SK-N-MC (cell line): ENCODE measurements at regions not wholly inside any gene's neighbourhood (a gene's known extent, or its start where the extent isn't known, plus 50 kb on each side); places are given as distances from the start of the nearest gene placed in this dataset.

ENCODE experiments used
- EZH2 ChIP-seq: fragments of 200-600 bp; sonication (generic); IDR thresholded peaks from one replicate; pipeline ENCODE4 v1.6.1; 2017; ENCODE audit warnings: antibody characterized with exemption
- FOXP2 ChIP-seq: optimal IDR thresholded peaks from 2 replicates; pipeline ENCODE3; 2011; ENCODE audit warnings: mild to moderate bottlenecking, moderate library complexity; ENCODE audit not compliant: insufficient read depth; ENCODE audit errors: extremely low read length, control extremely low read depth
- POLR2AphosphoS5 ChIP-seq: IDR thresholded peaks from 2 replicates; pipeline ENCODE4 v1.6.1; 2012; ENCODE audit warnings: mild to moderate bottlenecking, low read depth, low read length, borderline replicate concordance

DNA sequence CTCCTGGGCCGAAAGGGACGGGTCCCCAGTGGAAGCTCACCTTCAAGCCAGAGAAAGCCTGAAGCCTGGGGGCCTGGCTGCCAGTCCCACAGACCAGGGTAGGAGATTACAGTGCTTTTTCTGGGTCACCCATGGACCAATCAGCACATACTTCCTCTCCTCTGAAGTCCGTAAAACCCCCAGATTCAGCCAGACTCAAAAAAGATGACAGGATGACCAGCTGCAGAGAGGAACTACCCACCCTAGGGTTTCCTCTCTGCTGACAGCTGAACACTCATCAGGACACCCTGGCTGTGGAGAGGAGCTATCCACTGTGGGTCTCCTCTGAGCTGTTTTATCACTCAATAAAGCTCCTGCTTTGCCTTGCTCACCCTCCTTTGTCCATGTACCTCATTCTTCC is 78.0 kb downstream of the SAMD9 start:
- TF ChIP-seq EZH2 (no peak), POLR2AphosphoS5 (no peak), FOXP2 (no peak)
